CD14-positive monocyte (primary cell): ENCODE measurements at regions not wholly inside any gene's neighbourhood (a gene's known extent, or its start where the extent isn't known, plus 50 kb on each side); places are given as distances from the start of the nearest gene placed in this dataset.

Experiments
- DNase-seq, 3 donors: peaks; one replicate each; pipeline ENCODE4 v3.0.0-alpha.2; 2011 to 2022
- H2AFZ ChIP-seq: 2 replicates; pipeline ENCODE4 v1.6.0; 2012; ENCODE audit warnings: mild to moderate bottlenecking, low read depth, low read length, inconsistent platforms; ENCODE audit not compliant: insufficient read depth, poor library complexity, severe bottlenecking
- H3K27ac ChIP-seq, 2 donors: 1 replicate in 1 of 2; 2 replicates in 1 of 2; pipeline ENCODE4 v1.5.1; 2012 to 2013; ENCODE audit warnings: low read length in 2 of 2, control low read depth in 1 of 2, inconsistent platforms in 1 of 2, low read depth in 1 of 2, mild to moderate bottlenecking in 1 of 2
- H3K27me3 ChIP-seq, 2 donors: one replicate each; pipeline versions ENCODE4 v1.6.0 to v1.6.1; 2011 to 2013; ENCODE audit warnings: low read length in 2 of 2; ENCODE audit not compliant: control insufficient read depth in 2 of 2, insufficient read depth in 2 of 2
- H3K36me3 ChIP-seq, 2 donors: replicated peaks in 1 of 2; 1 replicate in 1 of 2; 2 replicates in 1 of 2; pipeline versions ENCODE4 v1.5.1 to v1.6.1; 2012 to 2013; ENCODE audit warnings: low read length in 2 of 2, control low read depth in 1 of 2, inconsistent platforms in 1 of 2, mild to moderate bottlenecking in 1 of 2; ENCODE audit not compliant: insufficient read depth in 2 of 2, control insufficient read depth in 1 of 2
- H3K4me1 ChIP-seq, 2 donors: 1 replicate in 1 of 2; 2 replicates in 1 of 2; pipeline versions ENCODE4 v1.5.1 to v1.6.1; 2012 to 2013; ENCODE audit warnings: low read length in 2 of 2, control low read depth in 1 of 2, inconsistent platforms in 1 of 2, mild to moderate bottlenecking in 1 of 2, moderate library complexity in 1 of 2; ENCODE audit not compliant: insufficient read depth in 2 of 2, control insufficient read depth in 1 of 2
- H3K4me2 ChIP-seq: replicated peaks from 2 replicates; pipeline ENCODE3; 2012; ENCODE audit warnings: low read length, moderate library complexity, mild to moderate bottlenecking; ENCODE audit not compliant: poor library complexity, severe bottlenecking; ENCODE audit errors: extremely low read depth
- H3K4me3 ChIP-seq, 3 experiments: fragments of 200-600 bp in 1 of 3; sonication (generic) in 1 of 3; replicated peaks in 1 of 3; 1 replicate in 2 of 3; 2 replicates in 1 of 3; pipeline ENCODE4 v1.5.1; 2011 to 2013; ENCODE audit warnings: low read length in 3 of 3, mild to moderate bottlenecking in 3 of 3, control low read depth in 2 of 3, low read depth in 2 of 3, inconsistent platforms in 1 of 3, moderate library complexity in 1 of 3
- H3K79me2 ChIP-seq: 2 replicates; pipeline ENCODE4 v1.6.0; 2012; ENCODE audit warnings: mild to moderate bottlenecking, control low read depth, inconsistent platforms, low read length, moderate library complexity; ENCODE audit not compliant: insufficient read depth
- H3K9ac ChIP-seq: 2 replicates; pipeline ENCODE4 v1.6.0; 2017; ENCODE audit warnings: low read length, mild to moderate bottlenecking; ENCODE audit not compliant: insufficient read depth, poor library complexity, severe bottlenecking
- H3K9me3 ChIP-seq, 2 donors: replicated peaks in 1 of 2; 1 replicate in 1 of 2; 2 replicates in 1 of 2; pipeline versions ENCODE4 v1.5.1 to v1.6.1; 2012 to 2013; ENCODE audit warnings: low read length in 2 of 2, control low read depth in 1 of 2; ENCODE audit not compliant: control insufficient read depth in 1 of 2, insufficient read depth in 1 of 2
- H4K20me1 ChIP-seq: 2 replicates; pipeline ENCODE4 v1.6.0; 2012; ENCODE audit warnings: mild to moderate bottlenecking, low read length, control low read depth, moderate library complexity; ENCODE audit not compliant: insufficient read depth
- H3K27ac Mint-ChIP-seq, 7 donors: one replicate each; pipeline ENCODE4 v1.8.0; 2020; ENCODE audit warnings: mild to moderate bottlenecking in 7 of 7, mixed read lengths in 7 of 7, moderate library complexity in 6 of 7, inconsistent platforms in 2 of 7
- H3K27me3 Mint-ChIP-seq, 3 donors: one replicate each; pipeline ENCODE4 v1.8.0; 2021 to 2022; ENCODE audit warnings: low read depth in 3 of 3, mild to moderate bottlenecking in 3 of 3, mixed read lengths in 3 of 3, moderate library complexity in 3 of 3, inconsistent platforms in 1 of 3
- H3K36me3 Mint-ChIP-seq, 2 donors: one replicate each; pipeline ENCODE4 v1.8.0; 2020; ENCODE audit warnings: mixed read lengths in 2 of 2, inconsistent platforms in 1 of 2, mild to moderate bottlenecking in 1 of 2
- H3K4me1 Mint-ChIP-seq: one replicate; pipeline ENCODE4 v1.8.0; 2020; ENCODE audit warnings: mild to moderate bottlenecking, mixed read lengths
- H3K4me3 Mint-ChIP-seq, 2 donors: one replicate each; pipeline ENCODE4 v1.8.0; 2020; ENCODE audit warnings: mild to moderate bottlenecking in 2 of 2, mixed read lengths in 2 of 2, moderate library complexity in 1 of 2
- H3K9me3 Mint-ChIP-seq, 7 donors: one replicate each; pipeline ENCODE4 v1.8.0; 2020 to 2022; ENCODE audit warnings: mixed read lengths in 7 of 7, mild to moderate bottlenecking in 6 of 7, moderate library complexity in 6 of 7, inconsistent platforms in 2 of 7
- CTCF ChIP-seq: fragments of 200-600 bp; IDR thresholded peaks from one replicate; pipeline ENCODE4 v1.8.0; 2022; ENCODE audit warnings: antibody characterized with exemption, mild to moderate bottlenecking
- WGBS: methylation state at CpG from one replicate; pipeline ENCODE4 v1.1.5; 2013; ENCODE audit warnings: missing lambda C conversion rate; ENCODE audit not compliant: insufficient coverage; 5-methylcytosine and 5-hydroxymethylcytosine counted together
- intact Hi-C, 2 donors: fragments of 100-400 bp; cut with micrococcal nuclease; formaldehyde crosslinking; loops; one replicate each; pipeline versions ENCODE4 v1.15.0 to v1.15.1; 2023

DNA sequence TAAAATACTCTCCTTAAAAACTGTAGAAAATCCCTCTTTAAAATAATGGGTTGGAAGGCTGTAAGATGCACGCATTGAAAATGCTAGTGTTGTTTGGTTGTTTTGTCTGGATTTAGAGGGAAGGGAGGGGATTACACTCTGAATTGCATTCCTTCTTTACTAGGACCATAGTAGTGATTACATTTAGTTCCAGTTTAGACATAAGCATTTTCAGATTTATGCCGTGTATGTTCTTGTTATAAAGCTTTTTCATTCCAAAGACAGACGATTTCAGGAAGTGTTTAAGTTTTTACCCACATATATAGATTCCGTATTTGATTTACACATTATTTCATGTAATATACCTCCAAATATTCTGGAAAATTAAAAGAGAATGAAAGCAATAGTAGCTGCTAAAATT is 538.4 kb downstream of the PTPRC start:
- TF ChIP-seq CTCF: no peak
- Histone ChIP-seq H3K79me2 (no peaks in the 10 kb centered on the region), H3K4me1 (no peaks in the 10 kb centered on the region), H3K27me3 (no peaks in the 10 kb centered on the region), H4K20me1 (no peaks in the 10 kb centered on the region), H3K36me3 (no peaks in the 10 kb centered on the region), H2AFZ (no peak overlapping the region), H3K4me2 (no peak overlapping the region), H3K4me3 (no peak overlapping the region), H3K9ac (no peak overlapping the region), H3K27ac (no peak overlapping the region), H3K9me3 (no peaks in the 10 kb centered on the region)
- H3K9me3 Mint-ChIP-seq: peaks cover 0 to 1% (median 0%) of the 10 kb centered on the region in 7 donors
- WGBS: no CpG with 5 or more reads among the region's 4 CpGs
- no peaks in the 10 kb centered on the region for H3K27me3 Mint-ChIP-seq
- intact Hi-C loops: no loop called here
- H3K27ac Mint-ChIP-seq: no peak overlapping the region
- peaks cover 8% of the 10 kb centered on the region for H3K4me1 Mint-ChIP-seq
- DNase-seq: no peak
- no peaks in the 10 kb centered on the region for H3K36me3 Mint-ChIP-seq
- no peak overlapping the region for H3K4me3 Mint-ChIP-seq

GRCh38 chr1:199178646-199179045 is 539.8 kb downstream of the PTPRC start:
- H3K27ac ChIP-seq: no peak overlapping the region
- Mint-ChIP-seq H3K27me3 (no peaks in the 10 kb centered on the region), H3K27ac (no peak overlapping the region), H3K9me3 (peaks cover 0 to 1% (median 0%) of the 10 kb centered on the region in 7 donors), H3K4me3 (no peak overlapping the region), H3K4me1 (peaks cover 6% of the 10 kb centered on the region), H3K36me3 (no peaks in the 10 kb centered on the region)
- no peaks in the 10 kb centered on the region for H3K27me3 ChIP-seq
- no peaks in the 10 kb centered on the region for H3K36me3 ChIP-seq
- no peaks in the 10 kb centered on the region for H3K9me3 ChIP-seq
- WGBS: no CpG with 5 or more reads among the region's 2 CpGs
- H4K20me1 ChIP-seq: no peaks in the 10 kb centered on the region
- no peak overlapping the region for H3K9ac ChIP-seq
- no peak overlapping the region for H3K4me3 ChIP-seq
- no peak for TF ChIP-seq CTCF
- no peak overlapping the region for H2AFZ ChIP-seq
- no peak overlapping the region for H3K4me2 ChIP-seq
- DNase-seq: no peak
- no peaks in the 10 kb centered on the region for H3K79me2 ChIP-seq
- H3K4me1 ChIP-seq: no peaks in the 10 kb centered on the region
- intact Hi-C loops: no loop called here
